H9 (cell line): ENCODE measurements at regions not wholly inside any gene's neighbourhood (a gene's known extent, or its start where the extent isn't known, plus 50 kb on each side); places are given as distances from the start of the nearest gene placed in this dataset.

Experiments used
- DNase-seq: peaks from one replicate; pipeline ENCODE4 v3.0.0-alpha.2; 2017
- H2AFZ ChIP-seq: one replicate; pipeline ENCODE4 v1.6.1; 2013; ENCODE audit warnings: mild to moderate bottlenecking, low read length, control low read depth, moderate library complexity
- H2AK5ac ChIP-seq: 2 replicates; pipeline ENCODE4 v1.6.1; 2013; ENCODE audit warnings: low read length, control low read depth, mixed read lengths; ENCODE audit not compliant: insufficient read length
- H2BK120ac ChIP-seq: one replicate; pipeline ENCODE4 v1.6.1; 2013; ENCODE audit warnings: low read depth, mild to moderate bottlenecking, low read length, control low read depth, inconsistent platforms; ENCODE audit not compliant: poor library complexity, severe bottlenecking
- H2BK12ac ChIP-seq: 2 replicates; pipeline ENCODE4 v1.6.1; 2013; ENCODE audit warnings: low read length, control low read depth, mixed read lengths, low read depth; ENCODE audit not compliant: insufficient read length
- H2BK15ac ChIP-seq: 2 replicates; pipeline ENCODE4 v1.6.1; 2013; ENCODE audit warnings: low read depth, low read length, control low read depth
- H2BK20ac ChIP-seq: one replicate; pipeline ENCODE4 v1.6.1; 2013; ENCODE audit warnings: low read depth, mild to moderate bottlenecking, low read length, control low read depth, inconsistent platforms; ENCODE audit not compliant: poor library complexity, severe bottlenecking
- H2BK5ac ChIP-seq: 2 replicates; pipeline ENCODE4 v1.6.1; 2013; ENCODE audit warnings: low read length, control low read depth, mixed read lengths; ENCODE audit not compliant: insufficient read length
- H3K14ac ChIP-seq: 2 replicates; pipeline ENCODE4 v1.6.1; 2013; ENCODE audit warnings: low read length, control low read depth; ENCODE audit not compliant: insufficient read depth
- H3K18ac ChIP-seq: 2 replicates; pipeline ENCODE4 v1.6.1; 2013; ENCODE audit warnings: low read depth, mild to moderate bottlenecking, mixed read lengths, low read length, control low read depth; ENCODE audit not compliant: insufficient read length
- H3K23ac ChIP-seq: 2 replicates; pipeline ENCODE4 v1.6.1; 2013; ENCODE audit warnings: low read length, control low read depth, mixed read lengths, low read depth; ENCODE audit not compliant: insufficient read length
- H3K23me2 ChIP-seq: 2 replicates; pipeline ENCODE4 v1.6.1; 2013; ENCODE audit warnings: low read depth, mild to moderate bottlenecking, mixed read lengths, low read length, control low read depth; ENCODE audit not compliant: insufficient read length, poor library complexity, severe bottlenecking
- H3K27ac ChIP-seq: 2 replicates; pipeline ENCODE4 v1.5.1; 2013; ENCODE audit warnings: low read length, control low read depth, mixed read lengths, low read depth; ENCODE audit not compliant: insufficient read length
- H3K27me3 ChIP-seq: 2 replicates; pipeline ENCODE4 v1.6.1; 2013; ENCODE audit warnings: low read length, control low read depth, inconsistent platforms; ENCODE audit not compliant: insufficient read depth
- H3K4ac ChIP-seq: 2 replicates; pipeline ENCODE4 v1.6.1; 2013; ENCODE audit warnings: low read depth, mild to moderate bottlenecking, control low read depth, inconsistent platforms, low read length, moderate library complexity
- H3K4me1 ChIP-seq: 2 replicates; pipeline ENCODE4 v1.6.1; 2013; ENCODE audit warnings: low read length, control low read depth, inconsistent platforms; ENCODE audit not compliant: insufficient read depth
- H3K4me2 ChIP-seq: 2 replicates; pipeline ENCODE4 v1.6.1; 2013; ENCODE audit warnings: low read length, control low read depth, mixed read lengths; ENCODE audit not compliant: insufficient read length, insufficient read depth
- H3K56ac ChIP-seq: 2 replicates; pipeline ENCODE4 v1.6.1; 2013; ENCODE audit warnings: low read depth, mild to moderate bottlenecking, mixed read lengths, low read length, control low read depth; ENCODE audit not compliant: insufficient read length
- H3K79me1 ChIP-seq: 2 replicates; pipeline ENCODE4 v1.6.1; 2013; ENCODE audit warnings: low read depth, mild to moderate bottlenecking, moderate library complexity, low read length, control low read depth, inconsistent platforms; ENCODE audit not compliant: insufficient read depth, poor library complexity, severe bottlenecking
- H3K79me2 ChIP-seq: 2 replicates; pipeline ENCODE4 v1.6.1; 2013; ENCODE audit warnings: low read length, control low read depth, inconsistent platforms; ENCODE audit not compliant: insufficient read depth
- H3K9ac ChIP-seq: 2 replicates; pipeline ENCODE4 v1.6.1; 2013; ENCODE audit warnings: low read length, control low read depth, mixed read lengths; ENCODE audit not compliant: insufficient read length; ENCODE audit errors: extremely low read depth
- H3K9me3 ChIP-seq: one replicate; pipeline ENCODE4 v1.6.1; 2013; ENCODE audit warnings: low read depth, low read length, inconsistent platforms; ENCODE audit not compliant: control insufficient read depth
- H3T11ph ChIP-seq: one replicate; pipeline ENCODE4 v1.6.1; 2013; ENCODE audit warnings: mild to moderate bottlenecking, low read length, control low read depth, inconsistent platforms
- H4K20me1 ChIP-seq: one replicate; pipeline ENCODE4 v1.6.1; 2013; ENCODE audit not compliant: control insufficient read depth, insufficient read length, insufficient read depth
- H4K5ac ChIP-seq: 2 replicates; pipeline ENCODE4 v1.6.1; 2013; ENCODE audit warnings: low read depth, mild to moderate bottlenecking, mixed read lengths, low read length, control low read depth; ENCODE audit not compliant: insufficient read length
- H4K8ac ChIP-seq: replicated peaks from 2 replicates; pipeline ENCODE4 v1.6.1; 2013; ENCODE audit warnings: low read length, control low read depth, mixed read lengths, low read depth; ENCODE audit not compliant: insufficient read length
- H4K91ac ChIP-seq: 2 replicates; pipeline ENCODE4 v1.6.1; 2013; ENCODE audit warnings: low read depth, mild to moderate bottlenecking, moderate library complexity, mixed read lengths, low read length, control low read depth; ENCODE audit not compliant: insufficient read length
- H3K27ac Mint-ChIP-seq, 3 experiments: 2 replicates in 2 of 3; 3 replicates in 1 of 3; pipeline ENCODE4 v1.8.0; 2020 to 2021; ENCODE audit warnings: mixed read lengths in 3 of 3, mild to moderate bottlenecking in 1 of 3, moderate library complexity in 1 of 3
- H3K27me3 Mint-ChIP-seq: 2 replicates; pipeline ENCODE4 v1.8.0; 2021; ENCODE audit warnings: low read depth, mild to moderate bottlenecking, moderate library complexity, mixed read lengths
- H3K36me3 Mint-ChIP-seq, 3 experiments: 2 replicates in 2 of 3; 3 replicates in 1 of 3; pipeline ENCODE4 v1.8.0; 2020 to 2021; ENCODE audit warnings: low read depth in 3 of 3, mixed read lengths in 3 of 3; ENCODE audit not compliant: insufficient read depth in 1 of 3
- H3K4me1 Mint-ChIP-seq, 2 experiments: 2 replicates each; pipeline ENCODE4 v1.8.0; 2020; ENCODE audit warnings: mixed read lengths in 2 of 2
- H3K4me3 Mint-ChIP-seq, 2 experiments: 2 replicates in 1 of 2; 3 replicates in 1 of 2; pipeline ENCODE4 v1.8.0; 2020 to 2021; ENCODE audit warnings: mild to moderate bottlenecking in 2 of 2, mixed read lengths in 2 of 2, moderate library complexity in 1 of 2
- H3K9me3 Mint-ChIP-seq, 2 experiments: 2 replicates in 1 of 2; 3 replicates in 1 of 2; pipeline ENCODE4 v1.8.0; 2020; ENCODE audit warnings: mild to moderate bottlenecking in 2 of 2, mixed read lengths in 2 of 2, moderate library complexity in 1 of 2
- CTCF ChIP-seq: fragments of 200-600 bp; sonication (generic); conservative IDR thresholded peaks from 3 replicates; pipeline ENCODE4 v1.8.0; 2021; ENCODE audit warnings: antibody characterized with exemption, mild to moderate bottlenecking
- WGBS: extraction: QIAGEN DNeasy Blood & Tissue Kit; methylation state at CpG from one replicate; pipeline ENCODE4 v1.1.7; 2013; ENCODE audit warnings: missing lambda C conversion rate, low lambda C conversion rate, mixed read lengths; ENCODE audit not compliant: insufficient read length; ENCODE audit errors: extremely low coverage; 5-methylcytosine and 5-hydroxymethylcytosine counted together

- Histone ChIP-seq H2BK15ac (no peak overlapping the region), H2AK5ac (no peak overlapping the region), H2BK120ac (no peak overlapping the region), H3K4me1 (no peaks in the 10 kb centered on the region; the same call in 1 of the 2 replicates), H3K23me2 (no peaks in the 10 kb centered on the region), H3K23ac (no peak overlapping the region), H4K20me1 (no peaks in the 10 kb centered on the region), H3K27ac (no peak overlapping the region), H3K9ac (no peak overlapping the region), H2AFZ (no peak overlapping the region), H3K79me2 (no peaks in the 10 kb centered on the region), H3K27me3 (no peaks in the 10 kb centered on the region; the same call in 1 of the 2 replicates), H4K8ac (no peak overlapping the region), H3K4me2 (no peak overlapping the region), H3T11ph (no peak overlapping the region), H2BK20ac (no peak overlapping the region), H3K4ac (no peak overlapping the region), H3K9me3 (no peaks in the 10 kb centered on the region), H3K79me1 (no peaks in the 10 kb centered on the region), H4K5ac (no peak overlapping the region), H3K56ac (no peak overlapping the region), H2BK12ac (no peak overlapping the region), H3K14ac (no peak overlapping the region), H2BK5ac (no peak overlapping the region), H3K18ac (no peak overlapping the region), H4K91ac (no peak overlapping the region)
- H3K4me1 Mint-ChIP-seq: peaks cover 2 to 3% of the 10 kb centered on the region in 2 experiments
- H3K27ac Mint-ChIP-seq: no peak overlapping the region
- H3K9me3 Mint-ChIP-seq: no peaks in the 10 kb centered on the region
- no CpG with 5 or more reads among the region's 2 CpGs for WGBS
- no peaks in the 10 kb centered on the region for H3K27me3 Mint-ChIP-seq
- H3K4me3 Mint-ChIP-seq: no peak overlapping the region
- no peaks in the 10 kb centered on the region for H3K36me3 Mint-ChIP-seq
- TF ChIP-seq CTCF: no peak
- DNase-seq: no peak
Observed at GRCh38 chr6:105569706-105570105, 166.8 kb upstream of the PREP start.
